K562 (cell line): ENCODE measurements at regions not wholly inside any gene's neighbourhood (a gene's known extent, or its start where the extent isn't known, plus 50 kb on each side); places are given as distances from the start of the nearest gene placed in this dataset.

ENCODE experiments used
- ATAC-seq: fragments of 200-7000 bp; cut with Tn5 transposase; 3 replicates; pipeline ENCODE4 v1.9.1; 2020; ENCODE audit warnings: moderate library complexity
- BruUV-seq: library from RNA; stranded (reverse); fragments of 400-500 nt; replicated peaks from 2 replicates; lab custom pipeline; 2021; lab: Mats Ljungman, UMichigan
- CTCF ChIA-PET: fragments of 300-600 bp; formaldehyde crosslinking; extraction: SDS; loops from one replicate; lab custom pipeline; 2021; ENCODE audit warnings: low intra/inter-chr PET ratio; lab: Yijun Ruan, JAX
- POLR2A ChIA-PET: fragments of 300-600, 350-650 bp; sonication (Branson Sonifier 250); formaldehyde crosslinking; extraction: SDS; loops from one replicate; lab custom pipeline; 2021; ENCODE audit warnings: antibody characterized with exemption, inconsistent platforms; lab: Yijun Ruan, JAX
- DNase-seq, 4 experiments: peaks; one replicate each; pipeline versions ENCODE4 v3.0.0 to v3.0.0-alpha.2; 2011 to 2018; ENCODE audit warnings: low spot score in 3 of 4, mixed read lengths in 3 of 4; ENCODE audit errors: extremely low read depth in 1 of 4
- FAIRE-seq: peaks from 2 replicates; lab custom pipeline; 2011; peaks lifted over from hg19 to GRCh38; lab: Jason Lieb, UNC
- H2AFZ ChIP-seq: 2 replicates; pipeline ENCODE4 v1.6.0; 2011; ENCODE audit warnings: low read depth, low read length, control low read depth, inconsistent platforms
- H3K27ac ChIP-seq: fragments of 200-600 bp; 3 replicates; pipeline ENCODE4 v1.8.0; 2011; ENCODE audit warnings: low read depth, mild to moderate bottlenecking, control low read depth, inconsistent platforms, low read length, moderate library complexity, mixed read lengths; ENCODE audit errors: extremely low read depth
- H3K27me3 ChIP-seq, 2 experiments: fragments of 300-600 bp in 1 of 2; 2 replicates in 1 of 2; 3 replicates in 1 of 2; pipeline versions ENCODE4 v1.6.0 to v1.8.0; 2011; ENCODE audit warnings: inconsistent platforms in 2 of 2, low read length in 2 of 2, mild to moderate bottlenecking in 1 of 2, mixed read lengths in 1 of 2, moderate library complexity in 1 of 2; ENCODE audit not compliant: control insufficient read depth in 2 of 2, insufficient read depth in 2 of 2
- H3K36me3 ChIP-seq: fragments of 300-600 bp; 3 replicates; pipeline ENCODE4 v1.8.0; 2011; ENCODE audit warnings: mild to moderate bottlenecking, low read length, inconsistent platforms; ENCODE audit not compliant: control insufficient read depth, insufficient read depth
- H3K4me1 ChIP-seq, 2 experiments: fragments of 200-600 bp in 1 of 2; replicated peaks in 1 of 2; 2 replicates in 1 of 2; 3 replicates in 1 of 2; pipeline versions ENCODE4 v1.5.1 to v1.8.0; 2011; ENCODE audit warnings: inconsistent platforms in 2 of 2, low read length in 2 of 2, mild to moderate bottlenecking in 1 of 2, mixed read lengths in 1 of 2, moderate library complexity in 1 of 2; ENCODE audit not compliant: control insufficient read depth in 2 of 2, insufficient read depth in 2 of 2
- H3K4me2 ChIP-seq: 2 replicates; pipeline ENCODE4 v1.6.1; 2011; ENCODE audit warnings: low read length, control low read depth, inconsistent platforms, mixed read lengths; ENCODE audit not compliant: insufficient read depth
- H3K4me3 ChIP-seq: fragments of 200-600 bp; sonication (generic), shearing (Covaris generic); 2 replicates; pipeline ENCODE4 v1.5.1; 2016; ENCODE audit warnings: control low read depth, inconsistent platforms
- H3K79me2 ChIP-seq: fragments of 200-600 bp; 3 replicates; pipeline ENCODE4 v1.8.0; 2011; ENCODE audit warnings: low read length, inconsistent platforms; ENCODE audit not compliant: control insufficient read depth, insufficient read depth
- H3K9ac ChIP-seq, 2 experiments: 2 replicates each; pipeline versions ENCODE4 v1.6.0 to v1.6.1; 2011; ENCODE audit warnings: low read depth in 2 of 2, low read length in 2 of 2, control low read depth in 1 of 2, inconsistent platforms in 1 of 2, mild to moderate bottlenecking in 1 of 2, mixed read lengths in 1 of 2; ENCODE audit not compliant: insufficient read depth in 1 of 2
- H3K9me1 ChIP-seq: one replicate; pipeline ENCODE4 v1.6.0; 2011; ENCODE audit warnings: inconsistent platforms, mild to moderate bottlenecking, low read length, moderate library complexity; ENCODE audit not compliant: control insufficient read depth, insufficient read depth
- H3K9me3 ChIP-seq: replicated peaks from 2 replicates; pipeline ENCODE4 v1.5.1; 2011; ENCODE audit warnings: low read depth, low read length, inconsistent platforms; ENCODE audit not compliant: control insufficient read depth, insufficient read depth
- H4K20me1 ChIP-seq: replicated peaks from 2 replicates; pipeline ENCODE4 v1.6.1; 2011; ENCODE audit warnings: low read length, inconsistent platforms, mixed read lengths; ENCODE audit not compliant: control insufficient read depth, insufficient read depth
- GABPB1 ChIP-seq: sonication (generic); formaldehyde crosslinking; IDR thresholded peaks from 2 replicates; pipeline ENCODE4 v1.8.0; 2022; ENCODE audit warnings: mild to moderate bottlenecking, missing genetic modification reagents
- GABPB2 ChIP-seq: fragments of 250-450 bp; sonication (Bioruptor Pico); conservative IDR thresholded peaks from 2 replicates; pipeline ENCODE4 v1.5.1; 2021; ENCODE audit warnings: mild to moderate bottlenecking
- HNRNPLL ChIP-seq: fragments of 200-400 bp; formaldehyde crosslinking; IDR thresholded peaks from 2 replicates; pipeline ENCODE4 v1.6.1; 2017; ENCODE audit warnings: low read length, low read depth, mild to moderate bottlenecking; ENCODE audit not compliant: poor library complexity, severe bottlenecking
- ILK ChIP-seq: fragments of 450-650 bp; IDR thresholded peaks from 2 replicates; pipeline ENCODE4 v1.6.1; 2016; ENCODE audit warnings: missing genetic modification characterization, low read depth, mild to moderate bottlenecking, missing compliant biosample characterization, moderate library complexity, borderline replicate concordance
- IRF9 ChIP-seq: fragments of 450-650 bp; IDR thresholded peaks from 2 replicates; pipeline ENCODE4 v1.6.1; 2016; ENCODE audit warnings: missing biosample characterization, missing genetic modification characterization
- PKNOX1 ChIP-seq: fragments of 450-650 bp; IDR thresholded peaks from 2 replicates; pipeline ENCODE4 v1.6.1; 2016
- PRMT5 ChIP-seq: sonication (generic); formaldehyde crosslinking; IDR thresholded peaks from 2 replicates; pipeline ENCODE4 v1.5.0; 2020; ENCODE audit warnings: missing genetic modification reagents
- STAT5B ChIP-seq: fragments of 250-450 bp; sonication (Bioruptor Pico); IDR thresholded peaks from 2 replicates; pipeline ENCODE4 v1.8.0; 2021; ENCODE audit warnings: mild to moderate bottlenecking, inconsistent platforms
- TAL1 ChIP-seq: fragments of 450-650 bp; IDR thresholded peaks from 2 replicates; pipeline ENCODE4 v1.6.1; 2016; ENCODE audit warnings: mild to moderate bottlenecking
- ZC3H11A ChIP-seq: IDR thresholded peaks from 2 replicates; pipeline ENCODE4 v1.6.1; 2012; ENCODE audit warnings: low read depth, low read length, improper control_type of control experiment
- ZNF785 ChIP-seq: fragments of 250-450 bp; sonication (Bioruptor Pico); IDR thresholded peaks from 2 replicates; pipeline ENCODE4 v1.4.0; 2020; ENCODE audit warnings: mild to moderate bottlenecking
- WGBS: fragments of 100-300 bp; shearing (Covaris generic); methylation state at CpG from one replicate; pipeline ENCODE4 v1.1.6; 2016; ENCODE audit warnings: low coverage, mixed read lengths; ENCODE audit not compliant: insufficient coverage; ENCODE audit errors: missing lambda C conversion rate; 5-methylcytosine and 5-hydroxymethylcytosine counted together
- in situ Hi-C: fragments of 300-500 bp; cut with MboI; formaldehyde crosslinking; loops from 4 replicates; pipeline ENCODE4 v1.15.0; 2018; ENCODE audit warnings: inconsistent platforms, mixed read lengths
- intact Hi-C: fragments of 100-400 bp; cut with micrococcal nuclease; formaldehyde crosslinking; loops from 2 replicates; pipeline ENCODE4 v1.14.2; 2022
- TF ChIP-seq, protein P1 (sequence below): fragments of 450-650 bp; formaldehyde crosslinking; conservative IDR thresholded peaks from 2 replicates; pipeline ENCODE4 v1.4.0; 2022; ENCODE audit warnings: mild to moderate bottlenecking, missing genetic modification characterization
- TF ChIP-seq, protein P2 (sequence below): fragments of 250-450 bp; sonication (Bioruptor Pico); IDR thresholded peaks from 2 replicates; pipeline ENCODE4 v1.5.0; 2020; ENCODE audit warnings: mild to moderate bottlenecking

GRCh38 chr4:56272927-56273326 is 114.4 kb downstream of the AASDH start (continued):
- TF ChIP-seq STAT5B (CRISPR knock-in tag) (no peak), PKNOX1 (no peak), HNRNPLL (no peak), PRMT5 (no peak), ZNF785 (CRISPR knock-in tag) (no peak), GABPB2 (CRISPR knock-in tag) (no peak), GABPB1 (CRISPR knock-in tag) (no peak)

- intact Hi-C loops (no loop called here), in situ Hi-C loops (no loop called here)
- ATAC-seq (no peak), FAIRE-seq (no peak), DNase-seq (no peak)
- TF ChIP-seq IRF9 (tag) = no peak
- TF ChIP-seq, protein P1, sequence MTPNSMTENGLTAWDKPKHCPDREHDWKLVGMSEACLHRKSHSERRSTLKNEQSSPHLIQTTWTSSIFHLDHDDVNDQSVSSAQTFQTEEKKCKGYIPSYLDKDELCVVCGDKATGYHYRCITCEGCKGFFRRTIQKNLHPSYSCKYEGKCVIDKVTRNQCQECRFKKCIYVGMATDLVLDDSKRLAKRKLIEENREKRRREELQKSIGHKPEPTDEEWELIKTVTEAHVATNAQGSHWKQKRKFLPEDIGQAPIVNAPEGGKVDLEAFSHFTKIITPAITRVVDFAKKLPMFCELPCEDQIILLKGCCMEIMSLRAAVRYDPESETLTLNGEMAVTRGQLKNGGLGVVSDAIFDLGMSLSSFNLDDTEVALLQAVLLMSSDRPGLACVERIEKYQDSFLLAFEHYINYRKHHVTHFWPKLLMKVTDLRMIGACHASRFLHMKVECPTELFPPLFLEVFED (CRISPR knock-in tag) = no peak
- no peak for TF ChIP-seq ILK (tag)
- TF ChIP-seq, protein P2, sequence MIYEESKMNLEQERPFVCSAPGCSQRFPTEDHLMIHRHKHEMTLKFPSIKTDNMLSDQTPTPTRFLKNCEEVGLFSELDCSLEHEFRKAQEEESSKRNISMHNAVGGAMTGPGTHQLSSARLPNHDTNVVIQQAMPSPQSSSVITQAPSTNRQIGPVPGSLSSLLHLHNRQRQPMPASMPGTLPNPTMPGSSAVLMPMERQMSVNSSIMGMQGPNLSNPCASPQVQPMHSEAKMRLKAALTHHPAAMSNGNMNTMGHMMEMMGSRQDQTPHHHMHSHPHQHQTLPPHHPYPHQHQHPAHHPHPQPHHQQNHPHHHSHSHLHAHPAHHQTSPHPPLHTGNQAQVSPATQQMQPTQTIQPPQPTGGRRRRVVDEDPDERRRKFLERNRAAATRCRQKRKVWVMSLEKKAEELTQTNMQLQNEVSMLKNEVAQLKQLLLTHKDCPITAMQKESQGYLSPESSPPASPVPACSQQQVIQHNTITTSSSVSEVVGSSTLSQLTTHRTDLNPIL (CRISPR knock-in tag) = no peak
- TF ChIP-seq TAL1 = no peak
- no peak for TF ChIP-seq ZC3H11A
- BruUV-seq = no TSS peak
- ChIA-PET POLR2A (interaction anchor here (1.4 kb wide), 1 partner anchor 11 kb away, joined by 3 read pairs; no protein-coding TSS in a partner anchor), CTCF (no interaction called here)
- H2AFZ ChIP-seq = no peak overlapping the region
- H3K27ac ChIP-seq = no peak overlapping the region
- no peaks in the 10 kb centered on the region for H3K9me1 ChIP-seq
- H3K9me3 ChIP-seq = no peaks in the 10 kb centered on the region
- no peaks in the 10 kb centered on the region for H3K4me1 ChIP-seq
- 0% methylated on average over 11 of the region's 11 CpGs for WGBS
- H3K36me3 ChIP-seq = no peaks in the 10 kb centered on the region
- H3K9ac ChIP-seq = peak overlapping the region in 1 of 2 experiments; percentile 79; a peak in 2 of 4 replicates
- H3K4me2 ChIP-seq = no peak overlapping the region
- no peaks in the 10 kb centered on the region for H4K20me1 ChIP-seq
- no peak overlapping the region for H3K4me3 ChIP-seq
- H3K79me2 ChIP-seq = no peaks in the 10 kb centered on the region
- peaks cover 15 to 26% of the 10 kb centered on the region in 2 experiments; a peak in 3 of 5 replicates for H3K27me3 ChIP-seq
Observed at GRCh38 chr4:56272003-56272402, 115.3 kb downstream of the AASDH start.
